Natural killer cell (primary cell): ENCODE measurements at regions not wholly inside any gene's neighbourhood (a gene's known extent, or its start where the extent isn't known, plus 50 kb on each side); places are given as distances from the start of the nearest gene placed in this dataset.

Experiments
- ATAC-seq, 3 donors: fragments of 150-1000 bp in 2 of 3; fragments of 200-7000 bp in 1 of 3; cut with Tn5 transposase; 1 replicate in 1 of 3; 2 replicates in 2 of 3; pipeline ENCODE4 v1.10.0; 2021; ENCODE audit warnings: mild to moderate bottlenecking in 2 of 3, moderate library complexity in 2 of 3
- DNase-seq, 2 donors: peaks; one replicate each; pipeline versions ENCODE4 v3.0.0 to v3.0.0-alpha.2; 2013 to 2021; ENCODE audit warnings: mixed read lengths in 1 of 2
- H3K27ac ChIP-seq: one replicate; pipeline ENCODE4 v1.5.1; 2013; ENCODE audit warnings: mild to moderate bottlenecking, low read length
- H3K27me3 ChIP-seq: one replicate; pipeline ENCODE4 v1.6.1; 2013; ENCODE audit warnings: low read length; ENCODE audit not compliant: control insufficient read depth, insufficient read depth
- H3K36me3 ChIP-seq: one replicate; pipeline ENCODE4 v1.6.1; 2013; ENCODE audit warnings: low read length; ENCODE audit not compliant: control insufficient read depth, insufficient read depth
- H3K4me1 ChIP-seq: one replicate; pipeline ENCODE4 v1.6.1; 2013; ENCODE audit warnings: low read length; ENCODE audit not compliant: control insufficient read depth, insufficient read depth
- H3K4me3 ChIP-seq: one replicate; pipeline ENCODE4 v1.5.1; 2013; ENCODE audit warnings: low read length
- H3K9me3 ChIP-seq: one replicate; pipeline ENCODE4 v1.6.1; 2013; ENCODE audit warnings: low read length; ENCODE audit not compliant: control insufficient read depth, insufficient read depth
- H3K27ac Mint-ChIP-seq, 2 donors: one replicate each; pipeline ENCODE4 v1.8.0; 2022; ENCODE audit warnings: mild to moderate bottlenecking in 2 of 2, mixed read lengths in 2 of 2, moderate library complexity in 1 of 2
- H3K27me3 Mint-ChIP-seq, 2 donors: one replicate each; pipeline ENCODE4 v1.8.0; 2022; ENCODE audit warnings: low read depth in 2 of 2, mixed read lengths in 2 of 2
- H3K36me3 Mint-ChIP-seq: one replicate; pipeline ENCODE4 v1.8.0; 2022; ENCODE audit warnings: mixed read lengths
- H3K4me1 Mint-ChIP-seq, 2 donors: one replicate each; pipeline ENCODE4 v1.8.0; 2022; ENCODE audit warnings: mixed read lengths in 2 of 2
- H3K4me3 Mint-ChIP-seq: one replicate; pipeline ENCODE4 v1.8.0; 2022; ENCODE audit warnings: mild to moderate bottlenecking, moderate library complexity, mixed read lengths
- H3K9me3 Mint-ChIP-seq, 2 donors: one replicate each; pipeline ENCODE4 v1.8.0; 2022; ENCODE audit warnings: mixed read lengths in 2 of 2
- WGBS: methylation state at CpG from one replicate; pipeline ENCODE4 v1.1.7; 2013; ENCODE audit warnings: missing lambda C conversion rate; ENCODE audit not compliant: insufficient coverage; 5-methylcytosine and 5-hydroxymethylcytosine counted together
- intact Hi-C: fragments of 100-400 bp; cut with micrococcal nuclease; formaldehyde crosslinking; loops from one replicate; pipeline ENCODE4 v1.14.2; 2022
- TF ChIP-seq, protein P1 (sequence below): fragments of 200-600 bp; IDR thresholded peaks from one replicate; pipeline ENCODE4 v1.8.0; 2022; ENCODE audit warnings: antibody characterized with exemption

- peaks cover 15% of the 10 kb centered on the region for H3K27me3 ChIP-seq
- no peaks in the 10 kb centered on the region for H3K36me3 Mint-ChIP-seq
- peaks cover 0 to 4% of the 10 kb centered on the region in 2 donors for H3K4me1 Mint-ChIP-seq
- H3K4me1 ChIP-seq: peaks cover 22% of the 10 kb centered on the region
- H3K9me3 Mint-ChIP-seq: no peaks in the 10 kb centered on the region
- H3K4me3 Mint-ChIP-seq: no peak overlapping the region
- no peak for ATAC-seq
- no peak overlapping the region for H3K4me3 ChIP-seq
- H3K36me3 ChIP-seq: no peaks in the 10 kb centered on the region
- H3K27me3 Mint-ChIP-seq: peaks cover 0 to 3% of the 10 kb centered on the region in 2 donors
- no peak overlapping the region for H3K27ac ChIP-seq
- WGBS: 89% methylated on average over 27 of the region's 27 CpGs
- H3K9me3 ChIP-seq: no peaks in the 10 kb centered on the region
- intact Hi-C loops: no loop called here
- no peak overlapping the region for H3K27ac Mint-ChIP-seq
- no peak for DNase-seq
- TF ChIP-seq, protein P1, sequence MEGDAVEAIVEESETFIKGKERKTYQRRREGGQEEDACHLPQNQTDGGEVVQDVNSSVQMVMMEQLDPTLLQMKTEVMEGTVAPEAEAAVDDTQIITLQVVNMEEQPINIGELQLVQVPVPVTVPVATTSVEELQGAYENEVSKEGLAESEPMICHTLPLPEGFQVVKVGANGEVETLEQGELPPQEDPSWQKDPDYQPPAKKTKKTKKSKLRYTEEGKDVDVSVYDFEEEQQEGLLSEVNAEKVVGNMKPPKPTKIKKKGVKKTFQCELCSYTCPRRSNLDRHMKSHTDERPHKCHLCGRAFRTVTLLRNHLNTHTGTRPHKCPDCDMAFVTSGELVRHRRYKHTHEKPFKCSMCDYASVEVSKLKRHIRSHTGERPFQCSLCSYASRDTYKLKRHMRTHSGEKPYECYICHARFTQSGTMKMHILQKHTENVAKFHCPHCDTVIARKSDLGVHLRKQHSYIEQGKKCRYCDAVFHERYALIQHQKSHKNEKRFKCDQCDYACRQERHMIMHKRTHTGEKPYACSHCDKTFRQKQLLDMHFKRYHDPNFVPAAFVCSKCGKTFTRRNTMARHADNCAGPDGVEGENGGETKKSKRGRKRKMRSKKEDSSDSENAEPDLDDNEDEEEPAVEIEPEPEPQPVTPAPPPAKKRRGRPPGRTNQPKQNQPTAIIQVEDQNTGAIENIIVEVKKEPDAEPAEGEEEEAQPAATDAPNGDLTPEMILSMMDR: no peak
Observed at GRCh38 chr2:128380061-128380889, 61.6 kb upstream of the HS6ST1 start.

- ATAC-seq (no peak), DNase-seq (no peak)
- H3K4me3 Mint-ChIP-seq: no peak overlapping the region
- peaks cover 22% of the 10 kb centered on the region for H3K4me1 ChIP-seq
- WGBS: 87% methylated on average over 18 of the region's 18 CpGs
- H3K9me3 Mint-ChIP-seq: no peaks in the 10 kb centered on the region
- no peaks in the 10 kb centered on the region for H3K36me3 ChIP-seq
- no peak overlapping the region for H3K27ac ChIP-seq
- intact Hi-C loops: no loop called here
- H3K4me3 ChIP-seq: no peak overlapping the region
- no peaks in the 10 kb centered on the region for H3K9me3 ChIP-seq
- TF ChIP-seq, protein P1: no peak
- no peak overlapping the region for H3K27ac Mint-ChIP-seq
- H3K27me3 Mint-ChIP-seq: peaks cover 0 to 3% of the 10 kb centered on the region in 2 donors
- H3K27me3 ChIP-seq: peaks cover 9% of the 10 kb centered on the region
- no peaks in the 10 kb centered on the region for H3K36me3 Mint-ChIP-seq
- peaks cover 0 to 4% of the 10 kb centered on the region in 2 donors for H3K4me1 Mint-ChIP-seq
Observed at GRCh38 chr2:128380961-128381938, 62.6 kb upstream of the HS6ST1 start.

DNA sequence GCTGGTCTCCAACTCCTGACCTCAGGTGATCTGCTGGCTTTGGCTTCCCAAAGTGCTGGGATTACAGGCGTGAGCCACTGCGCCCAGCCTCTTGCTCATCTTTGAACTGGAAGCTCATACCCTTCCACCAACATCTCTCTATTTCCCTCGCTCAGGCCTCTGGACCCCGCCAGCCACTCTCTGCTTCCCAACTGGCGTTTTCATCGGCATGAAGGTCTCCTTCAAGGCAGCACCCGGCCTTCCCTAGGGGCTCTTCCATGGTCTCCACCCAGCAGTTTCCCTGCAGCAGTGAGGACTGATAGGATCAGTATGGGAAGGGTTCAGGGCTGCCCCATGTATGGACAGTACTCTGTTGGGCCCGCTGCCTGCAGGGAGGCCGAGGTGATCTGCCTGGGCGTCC, 65.8 kb upstream of the HS6ST1 start:
- H3K4me3 Mint-ChIP-seq: no peak overlapping the region
- TF ChIP-seq, protein P1: no peak
- WGBS: 94% methylated on average over 10 of the region's 10 CpGs
- H3K27me3 Mint-ChIP-seq: no peaks in the 10 kb centered on the region
- H3K9me3 Mint-ChIP-seq: no peaks in the 10 kb centered on the region
- no peaks in the 10 kb centered on the region for H3K36me3 Mint-ChIP-seq
- no peaks in the 10 kb centered on the region for H3K36me3 ChIP-seq
- peaks cover 0 to 4% of the 10 kb centered on the region in 2 donors for H3K4me1 Mint-ChIP-seq
- no peaks in the 10 kb centered on the region for H3K9me3 ChIP-seq
- H3K27ac ChIP-seq: no peak overlapping the region
- DNase-seq (no peak), ATAC-seq (no peak)
- no peak overlapping the region for H3K27ac Mint-ChIP-seq
- intact Hi-C loops: no loop called here
- H3K4me3 ChIP-seq: no peak overlapping the region
- H3K27me3 ChIP-seq: peaks cover 3% of the 10 kb centered on the region
- peaks cover 22% of the 10 kb centered on the region for H3K4me1 ChIP-seq
